ENCODE measurements at regions not wholly inside any gene's neighbourhood (a gene's known extent, or its start where the extent isn't known, plus 50 kb on each side); places are given as distances from the start of the nearest gene placed in this dataset.

DNA sequence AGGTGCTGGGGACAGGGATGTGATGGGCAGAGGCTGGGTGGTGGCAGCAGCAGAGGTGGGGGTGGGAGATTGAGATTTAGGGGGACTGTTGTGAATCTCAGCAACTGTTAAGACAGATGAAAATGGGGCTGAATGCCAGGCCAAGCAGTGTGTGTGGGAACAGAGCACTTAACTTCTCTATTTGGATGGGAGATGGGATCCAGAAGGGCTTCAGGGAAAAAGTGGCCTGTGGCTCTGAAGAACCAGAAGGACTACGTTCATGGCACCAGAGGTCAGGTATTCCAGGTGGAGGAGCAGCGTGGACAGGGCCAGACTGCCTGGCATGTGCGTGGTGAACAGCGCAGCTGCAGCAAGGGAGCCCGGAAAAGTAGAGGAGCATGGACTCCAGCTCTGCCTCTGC lies 82.6 kb upstream of the SYT13 start:
- TF ChIP-seq, protein P1, sequence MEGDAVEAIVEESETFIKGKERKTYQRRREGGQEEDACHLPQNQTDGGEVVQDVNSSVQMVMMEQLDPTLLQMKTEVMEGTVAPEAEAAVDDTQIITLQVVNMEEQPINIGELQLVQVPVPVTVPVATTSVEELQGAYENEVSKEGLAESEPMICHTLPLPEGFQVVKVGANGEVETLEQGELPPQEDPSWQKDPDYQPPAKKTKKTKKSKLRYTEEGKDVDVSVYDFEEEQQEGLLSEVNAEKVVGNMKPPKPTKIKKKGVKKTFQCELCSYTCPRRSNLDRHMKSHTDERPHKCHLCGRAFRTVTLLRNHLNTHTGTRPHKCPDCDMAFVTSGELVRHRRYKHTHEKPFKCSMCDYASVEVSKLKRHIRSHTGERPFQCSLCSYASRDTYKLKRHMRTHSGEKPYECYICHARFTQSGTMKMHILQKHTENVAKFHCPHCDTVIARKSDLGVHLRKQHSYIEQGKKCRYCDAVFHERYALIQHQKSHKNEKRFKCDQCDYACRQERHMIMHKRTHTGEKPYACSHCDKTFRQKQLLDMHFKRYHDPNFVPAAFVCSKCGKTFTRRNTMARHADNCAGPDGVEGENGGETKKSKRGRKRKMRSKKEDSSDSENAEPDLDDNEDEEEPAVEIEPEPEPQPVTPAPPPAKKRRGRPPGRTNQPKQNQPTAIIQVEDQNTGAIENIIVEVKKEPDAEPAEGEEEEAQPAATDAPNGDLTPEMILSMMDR (IDR thresholded peaks at IDR 0.05; ENCODE audit: low read length), result no peak
- TF ChIP-seq EZH2 (optimal IDR thresholded peaks at IDR 0.05; ENCODE audit: low read depth, low read length) (no peak), EZH2phosphoT487 (IDR thresholded peaks at IDR 0.05; ENCODE audit: low read length) (no peak)

Data from MM.1S (cell line).